Ammon's horn (tissue), 1 donor: ENCODE measurements at regions not wholly inside any gene's neighbourhood (a gene's known extent, or its start where the extent isn't known, plus 50 kb on each side); places are given as distances from the start of the nearest gene placed in this dataset.

ENCODE experiments used
- DNase-seq: peaks from one replicate; pipeline ENCODE4 v3.0.0-alpha.2; 2016; ENCODE audit warnings: low spot score

GRCh38 chr7:108985037-108985436, 415.4 kb downstream of the DNAJB9 start:
- DNase-seq, result peak; percentile 8

GRCh38 chr7:108989319-108989718, 419.6 kb downstream of the DNAJB9 start:
- no peak for DNase-seq

- DNase-seq, result no peak
These were observed 427.8 kb downstream of the DNAJB9 start for GRCh38 chr7:108997480-108997879.

GRCh38 chr7:109003742-109004141, 434.1 kb downstream of the DNAJB9 start:
- no peak for DNase-seq

- no peak for DNase-seq
These were observed 440.0 kb downstream of the DNAJB9 start for GRCh38 chr7:109009636-109010035.

- DNase-seq, result no peak
These were observed 450.6 kb downstream of the DNAJB9 start for GRCh38 chr7:109020251-109020650.

- no peak for DNase-seq
These were observed 451.7 kb downstream of the DNAJB9 start for GRCh38 chr7:109021390-109021789.

- DNase-seq, result no peak
These were observed 460.2 kb downstream of the DNAJB9 start for GRCh38 chr7:109029866-109030265.

- no peak for DNase-seq
These were observed 475.0 kb downstream of the DNAJB9 start for GRCh38 chr7:109044691-109045090.

GRCh38 chr7:109049366-109049765, 479.7 kb downstream of the DNAJB9 start:
- no peak for DNase-seq

GRCh38 chr7:109059089-109059488, 489.4 kb downstream of the DNAJB9 start:
- no peak for DNase-seq

GRCh38 chr7:109062798-109063197, 493.1 kb downstream of the DNAJB9 start:
- DNase-seq, result no peak

GRCh38 chr7:109073543-109073942, 503.9 kb downstream of the DNAJB9 start:
- DNase-seq, result no peak

GRCh38 chr7:109076396-109076972, 506.8 kb downstream of the DNAJB9 start:
- no peak for DNase-seq

- no peak for DNase-seq
These were observed 521.4 kb downstream of the DNAJB9 start for GRCh38 chr7:109091042-109091441.

GRCh38 chr7:109092268-109092667, 522.6 kb downstream of the DNAJB9 start:
- DNase-seq, result no peak

GRCh38 chr7:109101332-109101731, 531.7 kb downstream of the DNAJB9 start:
- no peak for DNase-seq

GRCh38 chr7:109109558-109109957, 539.9 kb downstream of the DNAJB9 start:
- no peak for DNase-seq

- no peak for DNase-seq
These were observed 541.4 kb downstream of the DNAJB9 start for GRCh38 chr7:109111086-109111485.

- DNase-seq, result no peak
These were observed 552.1 kb downstream of the DNAJB9 start for GRCh38 chr7:109121599-109122300.

GRCh38 chr7:109125001-109125400, 555.3 kb downstream of the DNAJB9 start:
- DNase-seq, result no peak

GRCh38 chr7:109126404-109127050, 556.9 kb downstream of the DNAJB9 start:
- peak; percentile 50 for DNase-seq

GRCh38 chr7:109127145-109127544, 557.5 kb downstream of the DNAJB9 start:
- DNase-seq, result no peak
